COLO668 (cell line): ENCODE measurements at regions not wholly inside any gene's neighbourhood (a gene's known extent, or its start where the extent isn't known, plus 50 kb on each side); places are given as distances from the start of the nearest gene placed in this dataset.

Experiments used
- DNase-seq: peaks from one replicate; lab custom pipeline; 2025; ENCODE audit not compliant: unreplicated experiment; lab: John Stamatoyannopoulos, UW

GRCh38 chr4:74638689-74639088 is 155.6 kb downstream of the BTC start:
- DNase-seq: no peak

DNA sequence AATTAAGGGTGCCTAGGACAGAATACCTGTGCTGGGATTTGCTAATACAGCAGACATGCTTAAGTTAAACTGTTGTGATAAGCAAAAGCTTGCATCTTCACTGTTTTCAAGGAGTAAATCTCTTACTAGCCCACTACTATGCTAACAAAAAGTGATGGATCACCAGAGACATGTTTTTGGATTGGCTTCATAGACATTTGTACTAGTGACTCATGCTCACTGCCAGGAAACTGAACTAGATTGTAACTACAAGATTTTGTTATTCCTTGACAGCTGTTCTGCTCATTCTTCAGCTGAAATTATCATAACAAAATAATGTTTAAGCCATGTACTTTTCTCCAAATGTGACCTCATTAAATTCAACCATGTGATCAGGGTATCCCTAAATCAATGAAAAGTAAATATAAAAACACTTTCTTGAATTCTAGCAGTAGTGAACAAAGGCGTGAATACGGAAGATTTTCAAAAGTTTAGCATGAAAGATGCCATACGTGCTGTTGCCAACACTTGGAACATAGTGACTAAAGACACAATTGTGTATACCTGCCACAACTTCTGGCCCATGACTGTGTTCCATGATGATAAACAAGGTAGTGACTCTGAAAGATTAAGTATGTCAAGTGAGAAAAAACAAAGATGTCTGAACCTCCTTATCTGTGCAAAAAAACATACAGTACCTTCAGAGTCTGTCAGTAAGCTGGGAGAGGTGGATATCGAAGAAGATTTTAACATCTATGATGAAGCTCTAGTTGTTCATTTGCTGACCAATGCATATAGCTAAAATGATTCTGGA is 154.0 kb downstream of the BTC start:
- no peak for DNase-seq

DNA sequence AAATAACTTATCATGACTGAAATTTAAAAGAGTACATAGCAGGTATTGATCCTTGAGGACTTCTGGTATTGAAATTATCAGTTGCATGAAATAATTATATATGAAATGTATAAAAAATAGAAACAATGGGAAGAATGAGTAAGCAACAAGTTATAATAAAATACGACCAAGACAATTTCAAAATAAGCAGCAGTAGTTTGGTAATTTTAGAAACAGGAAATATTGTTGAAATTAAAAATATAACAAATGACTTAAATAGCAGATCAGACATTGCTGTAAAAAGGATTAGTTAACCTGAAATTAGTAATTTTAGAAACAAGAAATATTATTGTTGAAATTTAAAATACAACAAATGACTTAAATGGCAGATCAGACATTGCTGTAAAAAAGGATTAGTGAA is 152.3 kb downstream of the BTC start:
- DNase-seq: no peak

DNA sequence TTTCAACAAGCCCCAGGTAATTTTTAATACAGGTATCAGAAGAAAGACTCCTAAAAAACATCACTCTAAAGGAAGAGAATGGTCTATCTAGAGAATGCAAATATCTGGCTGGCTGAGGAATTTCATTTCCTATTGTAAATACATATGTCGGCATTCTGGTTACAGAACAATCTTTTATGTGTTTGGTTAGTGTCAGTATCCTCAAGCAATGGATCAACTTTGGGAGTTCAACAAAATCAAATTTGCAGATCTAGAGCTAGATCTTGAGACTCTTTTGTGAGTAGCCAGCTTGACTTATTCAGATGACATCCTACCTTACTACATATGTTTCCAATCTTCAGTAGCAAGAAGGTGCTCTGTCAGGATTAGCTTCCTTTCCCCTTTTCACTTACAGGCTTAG is 145.1 kb downstream of the BTC start:
- no peak for DNase-seq

GRCh38 chr4:74651198-74651597 is 143.1 kb downstream of the BTC start:
- no peak for DNase-seq

DNA sequence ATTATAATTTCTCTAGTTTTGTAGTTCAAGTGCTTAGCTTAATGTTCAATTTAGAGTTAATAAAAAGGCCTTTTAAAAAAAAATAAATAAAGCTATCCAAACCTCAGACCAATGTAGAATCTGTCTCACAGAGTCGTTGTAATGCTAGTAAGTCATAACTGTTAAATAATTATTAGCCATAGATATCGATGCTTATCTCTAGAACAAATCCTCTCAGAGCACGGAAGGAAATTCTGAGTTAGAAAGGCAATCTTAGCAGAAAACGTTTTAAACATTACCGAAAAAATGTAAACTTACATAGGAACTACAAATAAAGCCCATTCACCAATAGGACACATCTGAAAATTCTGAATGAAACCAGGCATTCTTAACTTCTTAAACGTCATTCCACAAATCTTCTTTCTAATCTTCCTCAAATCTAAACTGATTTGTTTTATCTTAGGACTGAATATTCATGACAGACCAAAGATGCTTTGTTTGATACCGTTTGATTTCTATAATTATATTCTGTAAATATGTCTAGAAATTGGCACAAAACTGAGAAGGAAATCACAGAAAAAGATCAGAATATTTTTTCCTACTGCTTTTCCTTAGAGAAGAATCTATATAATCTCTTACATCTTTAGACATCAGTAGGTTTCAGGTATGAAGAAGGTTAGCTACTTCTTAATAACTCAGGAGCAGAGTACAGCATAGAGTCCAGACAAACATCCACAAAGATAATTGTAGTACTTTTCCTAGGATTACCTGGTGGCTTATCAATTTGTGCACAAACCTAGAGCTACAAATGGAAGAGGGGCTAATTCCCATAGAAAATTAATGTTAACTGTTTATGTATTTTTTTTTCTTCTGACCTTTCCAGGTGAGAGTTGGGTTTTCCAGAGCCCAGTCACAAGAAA is 140.7 kb downstream of the BTC start:
- no peak for DNase-seq

GRCh38 chr4:74654230-74654681 is 140.1 kb downstream of the BTC start:
- DNase-seq: no peak

GRCh38 chr4:74656596-74656995 is 137.7 kb downstream of the BTC start:
- DNase-seq: no peak

DNA sequence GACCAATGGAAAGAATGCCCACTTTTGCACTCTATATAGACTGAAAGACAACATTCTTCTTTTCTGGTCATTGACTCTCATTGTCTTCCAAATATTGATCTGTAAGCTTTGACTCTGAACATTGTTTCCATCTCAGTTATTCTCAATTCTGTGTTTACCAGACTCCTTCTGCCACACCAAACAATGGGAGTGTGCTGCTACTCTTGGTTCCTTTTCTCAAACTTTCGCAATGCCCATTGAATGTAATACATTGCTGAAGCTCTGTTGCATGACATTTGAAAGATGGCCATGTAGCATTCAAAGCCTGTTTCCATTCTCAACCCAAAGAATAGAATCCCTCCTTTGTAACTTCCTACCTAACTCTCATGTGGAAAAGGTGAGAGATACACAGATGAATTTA is 136.2 kb downstream of the BTC start:
- no peak for DNase-seq

GRCh38 chr4:74659576-74660411 is 134.5 kb downstream of the BTC start:
- DNase-seq: no peak

DNA sequence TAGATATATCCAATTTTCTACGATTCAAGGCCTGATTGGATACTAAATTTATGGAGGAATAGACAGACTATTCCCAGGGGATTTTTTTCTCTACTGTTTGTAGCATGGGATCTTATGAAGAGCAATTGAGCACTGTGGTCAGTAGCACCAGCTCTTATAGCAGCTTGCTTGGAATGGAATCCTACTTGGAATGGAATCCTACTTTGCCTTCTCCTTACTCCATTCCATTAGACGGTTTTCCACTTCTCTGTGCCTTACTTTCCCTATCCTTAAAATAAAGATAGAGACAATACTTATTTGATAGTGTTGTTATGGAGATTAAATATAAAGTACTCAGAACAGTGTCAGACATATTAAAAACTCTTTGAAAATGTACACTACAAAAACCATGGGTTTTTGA is 133.5 kb downstream of the BTC start:
- no peak for DNase-seq

- DNase-seq: no peak
Observed at GRCh38 chr4:74661427-74662201, 132.7 kb downstream of the BTC start.

DNA sequence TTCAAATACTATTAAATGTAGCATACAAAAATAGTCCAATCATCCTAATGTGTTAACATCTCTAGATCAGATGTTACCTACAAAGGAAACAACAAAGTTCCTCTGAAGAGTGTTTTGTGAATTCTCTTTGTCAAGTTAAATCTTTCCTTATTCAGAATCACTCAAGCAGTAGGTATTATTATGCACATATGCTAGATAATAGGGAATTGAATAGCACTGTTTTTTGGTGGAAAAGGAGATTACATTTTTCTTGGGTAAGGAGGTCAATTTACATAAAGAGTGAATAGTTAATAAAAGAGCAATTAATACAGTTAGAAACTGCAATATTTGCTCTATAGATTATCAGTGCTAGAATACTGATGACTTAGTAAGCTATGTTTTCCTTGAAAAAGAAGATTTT is 130.7 kb downstream of the BTC start:
- no peak for DNase-seq

GRCh38 chr4:74665346-74665745 is 129.0 kb downstream of the BTC start:
- DNase-seq: no peak

DNA sequence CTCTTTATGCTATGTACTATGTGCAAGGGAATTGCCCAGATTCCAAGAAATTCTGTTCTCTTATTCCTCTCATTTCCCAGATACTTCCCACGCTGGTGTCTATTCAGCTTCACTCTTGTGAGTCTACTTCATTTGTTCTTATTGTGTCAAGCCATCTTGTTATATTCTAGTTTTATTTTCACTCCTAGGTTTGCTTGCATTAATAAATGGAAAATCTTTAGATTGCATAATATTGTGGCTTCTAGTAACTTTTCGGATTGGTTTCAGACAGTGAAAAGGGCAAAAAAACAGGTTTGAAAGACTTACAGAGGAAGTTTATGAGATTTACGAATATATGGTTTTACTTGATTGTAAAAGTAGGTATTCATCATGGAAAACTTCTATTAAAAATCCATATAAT is 128.4 kb downstream of the BTC start:
- no peak for DNase-seq

- no peak for DNase-seq
Observed at GRCh38 chr4:74667438-74667837, 126.9 kb downstream of the BTC start.

- no peak for DNase-seq
Observed at GRCh38 chr4:74667944-74668343, 126.4 kb downstream of the BTC start.

DNA sequence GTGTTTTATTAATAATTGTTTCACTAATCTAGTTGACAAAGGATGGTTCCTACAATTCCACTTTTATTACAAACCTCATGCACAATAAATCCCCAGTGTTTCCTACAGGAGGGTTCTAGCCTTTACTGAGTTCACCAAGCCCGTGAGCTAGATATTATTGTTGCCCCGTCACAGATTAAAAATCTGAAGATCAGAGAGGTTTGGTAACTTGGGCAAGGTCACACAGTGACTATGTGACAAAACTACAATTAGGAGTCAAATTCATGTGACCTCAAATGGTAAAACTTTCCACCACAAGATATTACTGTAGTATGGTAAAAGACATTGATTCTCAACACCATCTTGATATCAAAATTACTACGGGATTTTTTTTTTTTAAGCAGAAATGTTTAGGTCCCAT is 124.6 kb downstream of the BTC start:
- no peak for DNase-seq

GRCh38 chr4:74670583-74670982 is 123.7 kb downstream of the BTC start:
- DNase-seq: no peak

DNA sequence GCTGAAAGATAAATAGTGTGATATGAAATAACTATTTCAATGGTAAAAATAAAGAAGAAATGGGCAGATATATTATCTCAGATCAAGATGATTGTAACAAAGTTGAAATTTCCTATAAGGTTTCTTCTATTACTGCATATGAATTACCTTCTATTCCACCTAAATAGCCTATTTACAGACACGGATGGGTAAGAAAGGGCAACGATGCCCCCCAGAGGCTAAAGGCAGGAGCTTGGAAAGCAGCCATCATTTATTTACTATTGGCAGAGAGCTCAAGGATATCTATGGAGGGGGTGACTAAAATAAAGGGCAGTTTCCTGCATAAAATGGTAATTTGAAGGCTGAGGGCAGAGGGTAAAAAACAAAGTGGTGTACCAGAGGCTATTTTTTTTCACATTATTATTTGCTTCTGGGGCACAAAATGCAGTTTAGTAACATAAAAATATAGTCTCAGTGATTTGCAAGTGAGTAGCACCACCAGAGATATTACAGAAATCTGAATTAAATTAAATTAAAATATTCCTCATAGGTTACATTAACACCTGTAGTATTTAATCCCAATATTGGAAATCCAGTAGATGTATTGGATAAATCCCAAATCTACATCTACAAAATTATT is 123.1 kb downstream of the BTC start:
- DNase-seq: peak; percentile 53
